PC-3 (cell line): ENCODE measurements at regions not wholly inside any gene's neighbourhood (a gene's known extent, or its start where the extent isn't known, plus 50 kb on each side); places are given as distances from the start of the nearest gene placed in this dataset.

Experiments
- EZH2 ChIP-seq: fragments of 300-600 bp; sonication (generic); IDR thresholded peaks from one replicate; pipeline ENCODE4 v1.6.1; 2017; ENCODE audit warnings: antibody characterized with exemption, mild to moderate bottlenecking, low read length; ENCODE audit not compliant: unreplicated experiment
- EZH2phosphoT487 ChIP-seq: fragments of 300-600 bp; sonication (generic); IDR thresholded peaks from 2 replicates; pipeline ENCODE4 v1.6.1; 2018; ENCODE audit warnings: mild to moderate bottlenecking, antibody characterized with exemption, low read length, borderline replicate concordance
- TF ChIP-seq, protein P1 (sequence below): fragments of 300-600 bp; sonication (generic); conservative IDR thresholded peaks from 2 replicates; pipeline ENCODE4 v1.5.1; 2017; ENCODE audit warnings: antibody characterized with exemption, low read depth, mild to moderate bottlenecking, low read length

GRCh38 chr2:16203069-16203468 is 262.7 kb downstream of the MYCN start:
- no peak for TF ChIP-seq EZH2
- TF ChIP-seq, protein P1, sequence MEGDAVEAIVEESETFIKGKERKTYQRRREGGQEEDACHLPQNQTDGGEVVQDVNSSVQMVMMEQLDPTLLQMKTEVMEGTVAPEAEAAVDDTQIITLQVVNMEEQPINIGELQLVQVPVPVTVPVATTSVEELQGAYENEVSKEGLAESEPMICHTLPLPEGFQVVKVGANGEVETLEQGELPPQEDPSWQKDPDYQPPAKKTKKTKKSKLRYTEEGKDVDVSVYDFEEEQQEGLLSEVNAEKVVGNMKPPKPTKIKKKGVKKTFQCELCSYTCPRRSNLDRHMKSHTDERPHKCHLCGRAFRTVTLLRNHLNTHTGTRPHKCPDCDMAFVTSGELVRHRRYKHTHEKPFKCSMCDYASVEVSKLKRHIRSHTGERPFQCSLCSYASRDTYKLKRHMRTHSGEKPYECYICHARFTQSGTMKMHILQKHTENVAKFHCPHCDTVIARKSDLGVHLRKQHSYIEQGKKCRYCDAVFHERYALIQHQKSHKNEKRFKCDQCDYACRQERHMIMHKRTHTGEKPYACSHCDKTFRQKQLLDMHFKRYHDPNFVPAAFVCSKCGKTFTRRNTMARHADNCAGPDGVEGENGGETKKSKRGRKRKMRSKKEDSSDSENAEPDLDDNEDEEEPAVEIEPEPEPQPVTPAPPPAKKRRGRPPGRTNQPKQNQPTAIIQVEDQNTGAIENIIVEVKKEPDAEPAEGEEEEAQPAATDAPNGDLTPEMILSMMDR: no peak
- TF ChIP-seq EZH2phosphoT487: no peak
